GM13976 (cell line): ENCODE measurements at regions not wholly inside any gene's neighbourhood (a gene's known extent, or its start where the extent isn't known, plus 50 kb on each side); places are given as distances from the start of the nearest gene placed in this dataset.

Experiments used
- DNase-seq: peaks from one replicate; pipeline ENCODE4 v3.0.0; 2012; ENCODE audit warnings: low spot score
- in situ Hi-C: fragments of 300-500 bp; cut with MboI; formaldehyde crosslinking; loops from one replicate; pipeline ENCODE4 v1.12.0; 2022; ENCODE audit warnings: low sequenced_read_pairs, mixed read lengths, inconsistent platforms; ENCODE audit not compliant: unreplicated experiment
- TF ChIP-seq, protein P1 (sequence below): IDR thresholded peaks from 2 replicates; pipeline ENCODE4 v1.5.1; 2012; ENCODE audit warnings: borderline replicate concordance, mild to moderate bottlenecking; ENCODE audit not compliant: insufficient read depth; ENCODE audit errors: extremely low read depth, missing control alignments, control extremely low read depth

DNA sequence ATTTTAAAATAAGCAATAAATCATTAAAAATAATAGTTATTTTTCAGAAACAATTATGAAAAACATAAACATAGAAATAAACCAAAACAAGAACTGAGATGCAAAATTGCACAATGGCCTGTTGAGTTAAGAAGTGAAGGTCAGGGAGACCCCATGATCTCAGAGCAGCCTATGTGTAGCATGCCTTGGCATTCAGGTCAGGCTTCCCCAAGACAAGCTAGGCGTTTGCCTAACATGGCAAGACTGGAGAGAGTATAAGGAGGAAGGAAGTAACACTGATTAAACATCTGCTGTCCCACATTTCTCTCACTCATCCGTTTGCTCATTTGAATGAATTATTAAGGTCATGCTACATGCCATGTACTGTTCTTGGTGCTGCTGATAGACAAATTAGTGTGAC, 291.8 kb downstream of the TSHZ3 start:
- no peak for DNase-seq
- in situ Hi-C loops: no loop called here
- TF ChIP-seq, protein P1, sequence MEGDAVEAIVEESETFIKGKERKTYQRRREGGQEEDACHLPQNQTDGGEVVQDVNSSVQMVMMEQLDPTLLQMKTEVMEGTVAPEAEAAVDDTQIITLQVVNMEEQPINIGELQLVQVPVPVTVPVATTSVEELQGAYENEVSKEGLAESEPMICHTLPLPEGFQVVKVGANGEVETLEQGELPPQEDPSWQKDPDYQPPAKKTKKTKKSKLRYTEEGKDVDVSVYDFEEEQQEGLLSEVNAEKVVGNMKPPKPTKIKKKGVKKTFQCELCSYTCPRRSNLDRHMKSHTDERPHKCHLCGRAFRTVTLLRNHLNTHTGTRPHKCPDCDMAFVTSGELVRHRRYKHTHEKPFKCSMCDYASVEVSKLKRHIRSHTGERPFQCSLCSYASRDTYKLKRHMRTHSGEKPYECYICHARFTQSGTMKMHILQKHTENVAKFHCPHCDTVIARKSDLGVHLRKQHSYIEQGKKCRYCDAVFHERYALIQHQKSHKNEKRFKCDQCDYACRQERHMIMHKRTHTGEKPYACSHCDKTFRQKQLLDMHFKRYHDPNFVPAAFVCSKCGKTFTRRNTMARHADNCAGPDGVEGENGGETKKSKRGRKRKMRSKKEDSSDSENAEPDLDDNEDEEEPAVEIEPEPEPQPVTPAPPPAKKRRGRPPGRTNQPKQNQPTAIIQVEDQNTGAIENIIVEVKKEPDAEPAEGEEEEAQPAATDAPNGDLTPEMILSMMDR: no peak

DNA sequence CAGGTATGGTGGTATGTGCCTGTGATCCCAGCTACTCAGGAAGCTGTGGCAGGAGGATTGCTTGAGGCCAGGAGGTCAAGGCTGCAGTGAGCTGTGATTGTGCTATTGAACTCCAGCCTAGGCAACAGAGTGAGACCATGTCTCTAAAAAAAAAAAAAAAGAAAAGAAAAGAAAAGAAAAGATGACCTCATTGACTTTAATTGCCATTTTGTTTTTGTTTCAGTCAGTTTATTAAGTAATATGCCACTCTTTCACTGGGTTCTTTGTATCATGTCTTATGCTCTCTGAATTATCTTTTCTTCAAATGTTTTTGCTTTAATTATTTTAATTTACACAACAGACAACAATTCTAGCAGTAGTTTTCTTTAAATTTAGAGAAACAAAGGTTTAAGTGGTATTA, 293.8 kb downstream of the TSHZ3 start:
- TF ChIP-seq, protein P1: no peak
- in situ Hi-C loops: no loop called here

DNA sequence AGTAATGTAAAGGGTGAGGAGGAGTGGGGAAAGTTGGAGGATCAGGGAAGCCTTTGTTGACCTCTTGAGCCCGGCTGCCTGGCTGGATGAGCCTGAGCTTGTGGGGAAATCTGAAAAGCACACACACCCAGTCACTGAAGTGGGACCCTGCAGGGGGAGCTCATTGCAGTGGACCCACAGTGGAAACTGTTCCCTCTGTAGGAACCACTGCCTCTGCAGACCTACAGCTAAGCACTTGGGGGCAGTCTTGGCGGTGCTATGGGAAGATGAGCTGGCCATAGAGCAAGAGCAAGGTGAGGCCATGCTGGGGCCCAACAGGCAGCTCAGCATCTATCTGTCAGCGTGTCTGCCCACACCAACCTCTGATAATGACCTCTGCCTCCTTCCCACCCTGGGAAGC, 294.8 kb downstream of the TSHZ3 start:
- TF ChIP-seq, protein P1: no peak
- in situ Hi-C loops: no loop called here
- DNase-seq: no peak

More for the DNA sequence above, 293.8 kb downstream of the TSHZ3 start:
- no peak for DNase-seq

DNA sequence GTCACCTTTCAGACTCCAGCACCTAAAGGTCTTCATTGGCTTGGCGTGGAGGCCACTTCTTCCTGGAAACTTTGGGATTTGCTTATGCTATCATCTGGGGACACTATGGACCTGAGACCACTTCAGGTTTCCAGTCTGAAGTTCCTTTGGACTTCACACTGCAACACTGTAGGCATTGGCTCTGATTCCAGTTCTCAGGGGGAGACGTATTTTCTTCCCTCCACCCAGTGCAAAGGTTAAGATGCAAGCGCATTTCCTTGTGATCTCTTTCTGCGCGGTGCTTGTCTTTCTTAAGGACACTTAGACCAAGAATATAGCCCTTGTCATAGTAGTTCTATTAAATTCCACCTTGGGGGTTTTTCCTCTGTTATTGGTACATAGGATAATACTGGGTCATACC, 299.8 kb downstream of the TSHZ3 start:
- TF ChIP-seq, protein P1: no peak
- in situ Hi-C loops: no loop called here

DNA sequence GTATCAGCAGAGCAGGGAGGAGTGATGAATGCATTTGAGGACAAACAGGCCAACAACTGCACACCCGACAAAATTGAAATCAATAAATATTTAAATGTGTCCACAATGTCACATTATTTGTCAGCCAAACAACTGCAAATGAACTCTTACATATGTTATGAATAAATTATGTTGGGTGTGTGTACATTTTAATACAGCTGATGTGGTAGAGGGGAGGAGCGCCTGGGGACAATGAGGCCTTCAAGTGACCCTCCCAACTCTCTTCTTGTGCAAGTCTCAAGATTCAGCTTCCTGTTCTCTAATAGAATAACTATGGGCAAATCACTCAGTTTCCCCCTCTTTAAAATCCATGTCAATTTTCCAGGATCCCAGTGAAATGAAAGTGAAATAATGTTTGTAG, 303.2 kb downstream of the TSHZ3 start:
- in situ Hi-C loops: no loop called here
- DNase-seq: no peak
- TF ChIP-seq, protein P1: no peak

More for the DNA sequence above, 299.8 kb downstream of the TSHZ3 start:
- no peak for DNase-seq

DNA sequence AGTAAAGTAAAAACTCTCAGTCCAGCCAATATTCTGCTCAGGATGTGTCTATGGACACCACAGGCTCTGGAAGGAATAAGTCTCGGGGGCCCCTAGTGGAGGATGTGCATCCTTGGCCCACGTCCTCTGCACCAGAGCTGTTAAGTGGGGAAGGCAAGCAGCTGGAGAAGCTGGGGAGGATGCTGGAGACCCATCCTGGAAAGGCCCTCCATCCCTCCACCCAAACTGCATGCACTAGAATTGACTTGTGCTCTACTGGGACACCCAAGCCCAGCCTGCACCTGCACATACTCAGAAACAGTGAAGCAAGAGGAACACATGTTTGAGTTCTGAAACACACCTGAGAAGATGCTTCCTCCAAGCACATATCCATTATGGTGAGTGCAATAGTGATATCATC, 307.8 kb downstream of the TSHZ3 start:
- no peak for DNase-seq
- in situ Hi-C loops: no loop called here
- TF ChIP-seq, protein P1: no peak

DNA sequence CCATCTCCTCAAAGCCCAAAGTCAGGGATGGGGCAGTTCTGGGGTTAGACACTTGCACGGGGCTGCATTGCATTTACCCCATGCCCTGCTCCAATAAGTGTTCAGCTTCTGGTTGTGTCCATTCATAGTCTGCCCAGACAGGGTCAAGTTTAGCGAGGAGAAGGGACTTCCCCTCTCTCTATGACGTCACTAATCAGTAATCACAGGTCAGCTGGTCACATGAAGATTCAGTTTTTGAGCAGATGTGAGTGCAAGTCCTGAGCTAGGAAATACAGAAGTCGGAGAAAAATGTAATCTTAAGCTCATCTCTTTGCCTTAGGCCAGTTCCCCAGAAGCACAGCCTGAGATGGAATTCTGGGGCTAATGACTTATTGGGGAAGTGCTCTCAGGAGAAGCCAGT, 310.1 kb downstream of the TSHZ3 start:
- DNase-seq: no peak
- in situ Hi-C loops: no loop called here
- TF ChIP-seq, protein P1: no peak
